ENCODE measurements at regions not wholly inside any gene's neighbourhood (a gene's known extent, or its start where the extent isn't known, plus 50 kb on each side); places are given as distances from the start of the nearest gene placed in this dataset.

DNA sequence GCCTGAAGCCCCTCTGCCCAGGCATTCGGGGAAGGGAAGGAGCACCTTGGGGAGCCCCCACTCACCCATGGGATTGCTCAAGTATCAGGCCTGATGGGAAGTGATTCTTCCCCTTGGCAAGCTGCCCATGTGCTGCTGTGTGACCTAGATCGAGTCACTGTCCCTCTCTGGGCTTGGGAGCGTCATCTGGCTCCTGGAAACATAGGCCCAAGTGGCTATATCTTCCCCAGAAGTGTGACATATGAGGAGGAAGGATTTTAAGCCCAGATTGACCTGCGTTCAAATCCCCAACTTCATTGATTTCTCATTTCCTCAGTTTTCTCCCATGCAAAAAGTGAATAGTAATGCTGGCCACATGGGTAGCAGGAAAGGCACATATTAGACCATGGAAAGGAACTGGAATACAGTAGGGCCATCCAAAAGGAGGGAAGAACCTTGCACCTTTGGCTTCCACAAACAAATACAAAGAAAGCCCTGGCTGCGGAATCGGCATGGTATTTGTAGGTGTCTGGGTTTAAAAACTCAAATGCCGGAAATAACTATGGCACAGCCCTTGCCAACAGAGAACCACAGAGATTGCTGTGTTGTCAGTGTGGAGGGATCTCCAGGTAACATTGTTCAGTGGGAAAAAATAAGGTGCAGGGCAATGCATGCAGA lies 169.5 kb upstream of the ZMIZ1 start:
- DNase-seq, result no peak

GRCh38 chr10:78899996-78900714 lies 168.6 kb upstream of the ZMIZ1 start:
- no peak for DNase-seq

DNA sequence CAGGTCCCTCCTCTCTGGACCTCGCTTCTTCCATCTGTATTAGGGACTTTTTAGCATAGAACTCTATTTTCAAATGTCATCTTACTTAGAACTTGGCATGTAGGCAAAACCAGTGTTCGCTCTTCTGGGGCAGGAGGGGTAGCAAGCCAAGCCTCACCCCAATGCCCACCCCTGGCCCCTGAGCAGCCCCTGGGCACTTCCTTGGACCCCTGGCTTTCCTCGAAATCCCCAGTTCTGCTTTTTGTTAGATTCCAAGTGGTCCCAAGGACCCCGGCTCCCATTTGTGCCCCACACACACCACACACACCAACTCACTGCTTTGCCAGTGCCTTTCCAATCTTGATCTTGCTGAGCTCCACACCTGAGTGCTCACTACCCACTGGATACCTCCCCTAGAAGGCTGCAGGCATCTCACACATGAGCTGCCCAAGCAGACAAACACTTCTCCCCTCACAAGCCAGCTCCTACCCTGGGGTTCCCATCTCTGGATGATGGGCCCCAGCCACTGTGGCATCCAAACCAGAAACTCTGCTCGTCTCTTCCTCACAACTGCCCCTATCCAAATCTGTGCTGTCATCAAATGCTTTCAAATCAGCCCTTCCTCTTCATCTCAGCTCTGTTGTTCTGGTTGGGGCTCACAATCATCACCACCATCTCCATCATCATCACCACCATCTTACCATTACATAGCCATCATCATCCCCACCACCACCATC lies 167.9 kb upstream of the ZMIZ1 start:
- DNase-seq, result no peak

- no peak for DNase-seq
Measured at GRCh38 chr10:78901694-78902093, 167.1 kb upstream of the ZMIZ1 start.

- no peak for DNase-seq
Measured at GRCh38 chr10:78902815-78903214, 166.0 kb upstream of the ZMIZ1 start.

DNA sequence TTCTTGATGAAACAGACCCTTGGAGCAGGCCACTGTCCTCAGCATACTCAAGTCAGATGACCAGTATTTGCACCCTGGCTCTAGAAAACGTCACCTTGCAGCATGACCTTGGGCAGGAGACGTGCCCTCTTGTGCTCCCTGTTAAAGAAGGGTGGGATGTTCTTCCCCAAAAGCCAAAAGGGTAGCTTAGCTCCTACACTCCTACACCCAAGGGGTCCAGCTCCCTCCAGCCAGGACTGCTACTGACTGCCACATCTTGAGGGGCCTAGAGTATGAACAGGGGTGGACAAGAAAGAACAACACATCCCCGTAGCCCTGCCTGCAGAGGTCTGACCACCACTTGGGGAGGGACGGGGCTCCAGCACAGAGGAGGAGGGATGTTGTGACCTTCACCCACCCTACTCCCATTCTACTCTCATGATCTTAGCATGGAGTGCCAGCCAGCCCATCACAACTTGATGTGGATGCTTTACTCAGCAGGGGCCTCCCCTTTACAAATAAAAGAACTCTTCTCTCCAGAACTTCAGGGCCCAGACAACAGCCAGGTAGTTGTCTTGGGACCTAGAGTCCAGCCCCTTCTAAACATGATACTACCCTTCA lies 165.3 kb upstream of the ZMIZ1 start:
- DNase-seq, result no peak

DNA sequence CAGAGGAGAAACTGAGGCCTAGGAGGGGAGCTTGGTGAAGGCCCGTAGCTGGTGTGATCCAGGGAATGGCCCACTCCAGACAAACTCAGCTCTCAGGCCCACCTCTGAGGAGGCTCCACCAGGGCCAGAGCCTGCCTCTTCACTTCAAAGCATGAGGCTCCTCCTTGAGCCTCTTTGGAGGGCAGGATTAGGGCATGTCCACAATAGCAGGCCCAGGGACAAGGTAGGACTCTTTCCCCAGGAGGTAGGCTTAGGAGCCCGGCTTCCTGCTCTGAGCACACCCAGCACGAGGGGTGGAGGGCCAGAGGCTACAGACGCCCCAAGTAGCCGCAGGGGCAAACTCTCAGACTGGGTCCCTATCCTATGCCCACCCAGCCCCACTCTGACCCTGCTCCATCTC lies 164.6 kb upstream of the ZMIZ1 start:
- DNase-seq, result no peak

- no peak for DNase-seq
Measured at GRCh38 chr10:78905015-78905956, 163.5 kb upstream of the ZMIZ1 start.

DNA sequence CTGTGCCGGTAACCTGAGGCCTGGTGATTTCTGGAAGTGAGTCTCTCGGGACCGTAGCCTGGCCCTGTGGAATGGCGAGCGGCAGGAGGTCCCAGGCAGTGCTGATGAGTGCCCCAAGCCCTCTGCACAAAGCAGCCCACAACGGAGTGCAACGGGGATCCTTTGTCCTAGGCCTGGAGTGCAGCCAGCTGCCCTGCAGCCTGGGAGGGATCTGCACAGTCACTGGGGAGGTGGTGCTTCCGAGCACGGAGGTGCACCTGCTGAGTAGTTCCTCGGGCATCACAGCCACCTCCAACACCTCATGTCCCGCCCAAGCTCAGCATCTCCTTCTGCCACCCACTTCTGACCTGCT lies 162.8 kb upstream of the ZMIZ1 start:
- no peak for DNase-seq

DNA sequence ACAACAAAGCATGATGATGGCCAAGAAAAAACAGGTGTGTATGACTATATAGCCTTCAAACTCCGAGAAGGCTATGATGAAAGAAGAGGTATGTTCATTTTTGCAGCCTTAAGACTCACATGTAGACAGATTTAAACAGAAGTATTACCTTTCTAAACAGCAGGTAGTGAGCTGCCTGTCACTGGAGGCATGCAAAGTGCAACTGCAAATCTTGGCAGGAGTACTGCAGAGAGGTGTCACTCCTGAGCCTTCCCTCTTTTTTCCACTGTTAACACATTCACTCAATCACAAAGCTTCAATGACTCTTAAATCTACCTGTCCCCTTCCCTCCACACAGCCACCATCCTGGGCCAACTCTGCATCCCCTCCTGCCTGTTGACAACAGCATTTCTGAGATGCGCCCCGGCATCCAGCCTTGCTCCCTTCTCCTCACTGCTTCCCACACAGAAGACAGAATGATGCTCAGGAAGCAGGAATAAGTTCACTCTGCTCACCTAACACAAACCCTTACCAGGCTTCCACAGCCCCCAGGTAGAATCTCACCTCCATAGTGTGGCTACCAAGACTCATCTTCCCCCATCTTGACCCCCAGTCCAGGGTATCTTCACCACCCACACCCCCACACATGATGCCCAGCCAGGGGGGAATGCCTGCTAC lies 161.9 kb upstream of the ZMIZ1 start:
- no peak for DNase-seq

DNA sequence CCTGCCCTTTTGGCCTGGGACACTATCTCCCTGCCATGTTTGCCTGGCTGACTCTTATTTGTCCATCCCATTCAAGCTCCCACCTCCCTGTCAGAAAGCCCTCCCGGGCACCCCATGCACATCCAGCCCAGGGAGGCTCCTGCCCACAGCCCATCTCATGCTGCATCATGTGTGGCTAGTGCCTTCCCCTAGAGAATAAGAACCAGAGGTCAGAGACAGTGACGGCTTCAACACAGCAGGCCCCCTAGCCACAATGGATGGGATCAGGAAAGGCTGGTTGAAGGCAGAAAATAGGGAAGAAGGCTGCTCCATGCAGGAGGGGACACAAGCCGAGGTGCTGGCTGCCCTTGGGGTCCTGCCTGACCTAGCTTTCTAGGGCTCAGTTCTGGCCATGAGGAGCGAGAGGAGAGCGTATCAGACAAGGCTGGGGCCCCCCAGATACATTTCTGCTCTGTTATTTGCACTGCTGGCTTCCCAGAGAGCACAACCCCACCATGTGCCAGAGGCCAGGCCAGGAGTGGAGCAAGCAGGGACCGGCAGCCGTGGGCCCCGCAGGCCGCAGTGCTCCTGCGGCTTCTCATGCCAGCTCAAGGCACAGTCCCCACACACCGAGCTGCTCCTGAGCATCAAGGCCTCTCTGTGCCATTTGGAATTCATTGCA lies 161.1 kb upstream of the ZMIZ1 start:
- no peak for DNase-seq

DNA sequence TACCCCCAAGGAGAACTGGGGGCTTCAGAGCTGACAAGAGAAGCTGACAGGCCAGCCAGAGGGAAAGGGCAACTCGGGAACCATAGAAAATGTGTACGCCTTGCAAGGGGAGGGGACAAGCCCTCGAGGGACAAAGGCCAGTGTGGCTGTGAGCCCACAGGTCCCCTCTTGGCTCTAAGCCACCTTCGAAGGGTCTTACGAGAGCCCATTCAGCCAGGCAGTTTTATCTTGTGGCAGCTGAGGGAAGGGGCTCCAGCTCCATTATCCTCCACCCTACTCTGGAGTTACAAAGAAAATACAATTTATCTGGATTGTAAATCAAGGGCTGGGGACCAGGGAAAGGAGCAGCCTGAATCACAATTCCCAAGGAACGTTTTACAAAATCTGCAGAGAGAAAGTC lies 159.5 kb upstream of the ZMIZ1 start:
- DNase-seq, result no peak

DNA sequence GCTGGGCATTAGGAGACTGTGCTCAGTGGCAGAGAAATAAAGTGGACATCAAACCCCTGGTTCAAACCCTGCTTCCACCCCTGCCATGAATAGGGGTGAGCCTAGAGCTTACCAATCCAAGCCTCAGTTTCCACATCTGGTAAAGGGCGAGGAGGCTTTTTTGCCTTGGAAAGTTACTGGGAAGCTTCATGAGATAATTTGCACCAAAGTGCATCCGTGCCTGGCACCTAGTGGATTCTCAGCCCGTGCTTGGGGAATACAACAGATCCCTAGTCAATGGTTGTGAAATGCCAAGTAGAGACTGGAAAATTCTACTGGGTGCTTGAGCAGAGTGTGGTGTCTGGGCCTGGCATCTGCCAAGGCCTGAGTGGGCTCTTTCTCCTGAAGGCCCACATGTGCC lies 158.7 kb upstream of the ZMIZ1 start:
- DNase-seq, result no peak

- no peak for DNase-seq
Measured at GRCh38 chr10:78910476-78910875, 158.3 kb upstream of the ZMIZ1 start.

DNA sequence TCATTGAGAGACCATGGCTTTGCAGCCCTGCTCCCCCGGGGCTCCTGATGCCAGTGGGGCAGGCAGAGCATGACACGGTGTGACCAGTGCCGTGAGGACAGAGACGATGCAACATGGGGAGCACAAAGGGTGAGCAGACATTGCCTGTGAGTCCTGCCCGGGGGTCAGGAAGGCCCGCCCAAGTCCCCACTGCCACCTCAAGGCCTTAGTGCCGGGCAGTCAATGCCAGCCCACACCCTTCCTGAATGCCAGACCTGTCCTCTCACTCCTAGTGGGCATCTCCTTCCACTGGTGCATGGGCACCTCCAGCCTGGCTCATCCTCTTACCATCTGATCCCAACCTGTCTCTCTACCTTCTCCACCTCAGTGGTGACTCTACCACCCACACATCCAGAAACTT lies 157.9 kb upstream of the ZMIZ1 start:
- DNase-seq, result no peak

DNA sequence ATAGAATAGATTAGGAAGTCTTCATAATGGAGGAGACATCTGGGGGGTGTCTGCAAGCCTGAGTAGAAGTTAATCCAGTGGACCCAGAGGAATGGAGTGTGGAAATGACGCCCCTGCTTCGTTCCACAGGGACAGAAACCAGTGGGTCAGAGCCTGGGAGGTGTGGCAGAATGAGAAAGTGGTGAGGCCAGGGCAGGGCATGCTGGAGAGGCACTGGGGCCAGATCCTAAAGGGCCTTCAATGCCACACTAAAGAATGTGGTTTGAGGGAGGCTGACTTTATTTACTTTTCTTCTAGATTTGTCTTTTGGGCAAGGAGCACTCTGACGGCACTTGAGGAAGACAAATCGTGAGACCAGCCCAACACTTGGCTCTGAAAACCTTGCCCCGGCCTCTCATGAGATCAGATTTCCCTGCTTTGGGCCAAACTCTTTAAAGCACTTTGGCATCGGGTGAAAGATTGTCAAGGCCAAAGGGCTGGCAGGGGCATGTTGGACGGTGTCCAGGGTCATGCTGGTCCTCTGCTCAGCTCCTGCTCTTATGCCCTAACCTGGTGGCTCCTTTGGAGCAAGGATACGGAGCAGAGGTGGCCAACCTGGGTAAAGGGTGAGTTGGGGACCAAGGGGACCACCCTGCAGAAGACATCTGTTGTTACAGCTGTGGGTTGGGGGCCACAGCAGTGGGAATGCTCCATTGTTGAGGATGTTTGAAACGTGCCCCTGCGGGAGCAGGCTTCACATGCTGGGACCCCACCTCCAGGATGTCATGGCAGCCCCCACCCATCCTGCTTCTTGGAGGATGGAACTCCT lies 157.0 kb upstream of the ZMIZ1 start:
- DNase-seq, result no peak

DNA sequence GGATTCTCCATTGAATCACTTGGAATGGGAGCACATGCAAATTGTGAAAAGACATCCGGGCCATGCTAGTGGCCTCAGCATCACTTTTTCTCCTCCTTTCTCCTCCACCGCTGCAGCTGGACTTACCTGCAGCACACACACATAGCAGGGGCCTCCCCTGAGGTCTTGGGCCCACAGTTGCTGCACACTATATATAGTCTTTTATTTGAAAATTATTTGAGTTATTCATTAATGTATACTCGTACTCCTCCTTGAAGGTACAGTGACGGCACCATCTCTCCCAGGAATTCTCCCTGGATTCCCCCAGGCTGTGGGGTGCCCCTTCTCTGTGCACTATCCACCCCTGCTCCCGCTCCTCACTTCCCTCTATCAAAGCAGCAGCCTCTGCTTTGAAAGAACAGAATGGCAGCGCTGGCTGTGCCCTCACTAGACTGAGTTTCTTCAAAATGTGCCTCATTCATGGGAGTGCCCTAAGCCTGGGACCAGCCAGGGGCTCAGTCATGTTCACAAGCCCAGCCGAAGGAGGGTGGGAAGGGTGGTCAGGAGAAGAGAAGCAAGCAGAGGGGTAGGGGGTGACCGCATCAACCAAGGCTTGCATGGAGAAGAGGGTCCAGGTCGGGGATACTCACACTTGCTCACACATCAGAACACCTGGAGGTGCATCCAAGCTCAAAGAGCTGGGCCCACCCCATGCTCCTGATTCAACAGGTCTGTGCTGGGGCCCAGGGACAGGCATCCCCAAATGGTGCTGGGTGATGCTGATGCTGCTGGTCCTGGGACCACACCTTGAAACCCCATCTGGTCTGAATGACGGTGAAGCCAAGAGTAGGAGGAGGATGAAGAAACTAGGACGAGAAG lies 156.2 kb upstream of the ZMIZ1 start:
- no peak for DNase-seq

- no peak for DNase-seq
Measured at GRCh38 chr10:78913219-78914059, 155.3 kb upstream of the ZMIZ1 start.

GRCh38 chr10:78914060-78914378 lies 154.7 kb upstream of the ZMIZ1 start:
- no peak for DNase-seq

Data from suppressor macrophage treated with lipopolysaccharide for 1 hour (primary cell).